Limb (tissue), 2 donors: ENCODE measurements at regions not wholly inside any gene's neighbourhood (a gene's known extent, or its start where the extent isn't known, plus 50 kb on each side); places are given as distances from the start of the nearest gene placed in this dataset.
"Not testable (repeated sequence)": the region's sequence is repeated elsewhere in the genome, so short reads cannot be mapped to it uniquely, and the experiment has no call there.

Source experiments
- DNase-seq, 2 donors: peaks; one replicate each; pipeline ENCODE4 v3.0.0-alpha.2; 2016; ENCODE audit errors: extremely low spot score in 2 of 2

- not testable (repeated sequence) for DNase-seq
Observed at GRCh38 chr10:45056806-45057205, 56.1 kb downstream of the ZNF22 start.

GRCh38 chr10:45058580-45058979 lies 57.9 kb downstream of the ZNF22 start:
- no peak for DNase-seq

- DNase-seq: no peak
Observed at GRCh38 chr10:45058992-45059561, 58.4 kb downstream of the ZNF22 start.

- DNase-seq: no peak
Observed at GRCh38 chr10:45059632-45060031, 58.9 kb downstream of the ZNF22 start.

- DNase-seq: no peak
Observed at GRCh38 chr10:45061982-45062381, 61.3 kb downstream of the ZNF22 start.

- no peak for DNase-seq
Observed at GRCh38 chr10:45063591-45064231, 63.0 kb downstream of the ZNF22 start.

GRCh38 chr10:45064998-45065397 lies 64.3 kb downstream of the ZNF22 start:
- DNase-seq: no peak

- no peak for DNase-seq
Observed at GRCh38 chr10:45071043-45071813, 70.5 kb downstream of the ZNF22 start.

GRCh38 chr10:45075216-45075615 lies 74.5 kb downstream of the ZNF22 start:
- DNase-seq: no peak

GRCh38 chr10:45075826-45076380 lies 75.2 kb downstream of the ZNF22 start:
- DNase-seq: no peak

- DNase-seq: no peak
Observed at GRCh38 chr10:45076891-45077290, 76.2 kb downstream of the ZNF22 start.

- no peak for DNase-seq
Observed at GRCh38 chr10:45080331-45080730, 79.6 kb downstream of the ZNF22 start.

- no peak for DNase-seq
Observed at GRCh38 chr10:45082176-45082575, 81.5 kb downstream of the ZNF22 start.

- peak in 1 of 2 donors; percentile 63 for DNase-seq
Observed at GRCh38 chr10:45091968-45092367, 91.2 kb downstream of the ZNF22 start.

- DNase-seq: no peak
Observed at GRCh38 chr10:45093945-45094344, 93.2 kb downstream of the ZNF22 start.

- DNase-seq: no peak
Observed at GRCh38 chr10:45095286-45095685, 94.6 kb downstream of the ZNF22 start.

- no peak for DNase-seq
Observed at GRCh38 chr10:45096001-45096400, 95.3 kb downstream of the ZNF22 start.

- DNase-seq: no peak
Observed at GRCh38 chr10:45100429-45100828, 99.7 kb downstream of the ZNF22 start.

- no peak for DNase-seq
Observed at GRCh38 chr10:45104674-45105073, 104.0 kb downstream of the ZNF22 start.

GRCh38 chr10:45105309-45105708 lies 104.6 kb downstream of the ZNF22 start:
- not testable (repeated sequence) for DNase-seq

- no peak for DNase-seq
Observed at GRCh38 chr10:45106236-45106856, 105.6 kb downstream of the ZNF22 start.

GRCh38 chr10:45111509-45111908 lies 110.8 kb downstream of the ZNF22 start:
- no peak for DNase-seq
